ENCODE measurements at regions not wholly inside any gene's neighbourhood (a gene's known extent, or its start where the extent isn't known, plus 50 kb on each side); places are given as distances from the start of the nearest gene placed in this dataset.

DNA sequence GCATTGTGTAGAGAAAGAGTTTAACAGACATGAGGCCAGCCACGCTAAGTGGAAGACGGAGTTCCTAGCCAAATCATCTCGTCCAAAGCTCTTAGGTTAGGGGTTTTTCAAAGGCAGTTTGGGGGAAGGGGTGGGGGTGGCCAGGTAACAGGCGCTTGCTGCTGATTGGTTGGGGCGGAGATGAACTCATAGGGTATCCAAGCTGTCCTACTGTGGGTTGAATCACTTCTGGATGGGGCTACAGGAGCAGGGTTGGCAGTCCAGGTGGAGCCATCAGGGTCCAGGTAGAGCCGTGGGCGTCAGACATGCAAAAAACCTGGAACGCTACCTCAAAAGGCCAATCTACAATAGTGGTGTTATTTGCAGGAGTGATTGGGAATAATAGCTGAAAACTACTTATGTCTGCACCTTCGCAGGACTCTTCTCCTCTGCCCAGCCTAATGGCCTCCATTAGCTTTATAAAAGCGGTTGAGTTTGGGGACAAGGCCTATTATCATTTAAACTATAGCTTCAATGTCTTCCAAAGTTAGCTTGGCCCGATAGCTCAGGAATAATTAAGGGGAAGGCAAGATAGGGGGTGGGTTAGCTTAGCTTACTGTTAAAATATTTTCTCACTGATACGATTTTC, 579.6 kb downstream of the NLGN4X start:
- Histone ChIP-seq H3K27ac (ENCODE audit: low read length) (no peak overlapping the region), H3K4me3 (ENCODE audit: low read length) (no peak overlapping the region), H3K4me1 (ENCODE audit: control insufficient read depth, insufficient read depth, low read length) (no peaks in the 10 kb centered on the region), H3K36me3 (ENCODE audit: control insufficient read depth, insufficient read depth, low read length) (no peaks in the 10 kb centered on the region), H3K9me3 (ENCODE audit: control insufficient read depth, low read depth, low read length) (no peaks in the 10 kb centered on the region), H3K27me3 (ENCODE audit: control insufficient read depth, insufficient read depth, low read length) (no peaks in the 10 kb centered on the region)
- WGBS (ENCODE audit: insufficient coverage, low lambda C conversion rate) = no CpG with 5 or more reads among the region's 12 CpGs
- DNase-seq = no peak

DNA sequence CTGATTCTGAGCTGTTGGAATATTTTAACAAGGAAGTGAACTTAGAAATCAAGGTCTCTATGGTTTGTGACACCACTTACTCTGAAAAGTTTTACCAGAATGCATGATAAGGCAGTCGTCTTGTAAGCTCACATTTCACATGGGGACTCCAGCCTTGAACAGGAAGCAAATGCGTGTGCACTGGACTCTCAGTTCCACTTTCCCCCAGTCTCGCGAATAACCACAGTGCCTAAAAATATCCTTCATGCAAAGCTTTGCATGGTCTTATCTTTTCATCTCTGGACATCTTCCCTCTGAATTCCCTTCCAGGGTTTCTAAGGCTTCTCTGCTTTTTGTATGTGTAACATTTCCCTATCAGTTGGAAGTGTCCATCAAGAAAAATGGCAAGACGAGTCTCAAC, 581.8 kb downstream of the NLGN4X start:
- WGBS (ENCODE audit: insufficient coverage, low lambda C conversion rate) = 0% methylated on average over 1 of the region's 5 CpGs
- no peak for DNase-seq
- no peaks in the 10 kb centered on the region for H3K36me3 ChIP-seq (ENCODE audit: control insufficient read depth, insufficient read depth, low read length)
- H3K27ac ChIP-seq (ENCODE audit: low read length) = no peak overlapping the region
- H3K4me3 ChIP-seq (ENCODE audit: low read length) = no peak overlapping the region
- no peaks in the 10 kb centered on the region for H3K4me1 ChIP-seq (ENCODE audit: control insufficient read depth, insufficient read depth, low read length)
- H3K27me3 ChIP-seq (ENCODE audit: control insufficient read depth, insufficient read depth, low read length) = no peaks in the 10 kb centered on the region
- no peaks in the 10 kb centered on the region for H3K9me3 ChIP-seq (ENCODE audit: control insufficient read depth, low read depth, low read length)

DNA sequence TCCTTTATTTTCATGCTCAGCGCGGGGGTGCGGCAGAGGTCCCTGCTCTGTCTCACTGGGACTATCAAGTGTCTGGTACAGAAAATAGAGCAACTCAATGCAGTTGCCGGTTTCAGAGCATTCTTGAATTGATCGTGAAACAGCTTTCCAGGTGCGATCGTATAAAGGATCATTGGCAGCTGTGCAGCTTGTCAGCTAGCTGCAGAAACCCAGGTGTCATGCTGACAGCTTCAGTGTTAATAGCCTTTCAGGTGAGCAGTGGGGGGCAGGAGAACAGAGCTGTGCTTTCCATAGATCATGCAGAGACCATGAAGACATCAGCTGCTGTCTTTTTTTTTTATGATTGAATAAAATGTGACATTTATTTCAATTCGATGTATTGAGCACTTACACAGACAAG, 583.9 kb downstream of the NLGN4X start:
- DNase-seq = no peak
- no CpG with 5 or more reads among the region's 8 CpGs for WGBS (ENCODE audit: insufficient coverage, low lambda C conversion rate)
- H3K4me1 ChIP-seq (ENCODE audit: control insufficient read depth, insufficient read depth, low read length) = no peaks in the 10 kb centered on the region
- H3K4me3 ChIP-seq (ENCODE audit: low read length) = no peak overlapping the region
- H3K36me3 ChIP-seq (ENCODE audit: control insufficient read depth, insufficient read depth, low read length) = no peaks in the 10 kb centered on the region
- no peaks in the 10 kb centered on the region for H3K27me3 ChIP-seq (ENCODE audit: control insufficient read depth, insufficient read depth, low read length)
- no peaks in the 10 kb centered on the region for H3K9me3 ChIP-seq (ENCODE audit: control insufficient read depth, low read depth, low read length)
- no peak overlapping the region for H3K27ac ChIP-seq (ENCODE audit: low read length)

DNA sequence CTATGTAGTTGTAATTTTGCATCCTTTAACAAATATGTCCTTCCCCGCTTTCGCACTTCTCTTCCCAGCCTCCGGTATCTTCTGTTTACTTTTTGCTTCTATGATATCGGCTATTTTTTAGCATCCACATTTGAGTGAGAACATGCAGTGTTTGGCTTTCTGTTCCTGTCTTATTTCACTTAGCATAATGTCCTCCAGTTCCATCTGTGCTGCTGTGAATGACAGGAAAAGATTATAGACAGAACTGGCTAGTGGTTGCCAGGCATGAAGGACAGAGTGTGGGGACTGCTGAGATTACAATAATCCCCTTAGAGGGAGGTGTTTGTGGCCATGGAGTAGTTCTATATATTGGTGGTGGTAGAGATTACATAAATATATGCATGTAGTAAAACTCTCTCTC, 588.6 kb downstream of the NLGN4X start:
- Histone ChIP-seq H3K4me1 (ENCODE audit: control insufficient read depth, insufficient read depth, low read length) (no peaks in the 10 kb centered on the region), H3K27ac (ENCODE audit: low read length) (no peak overlapping the region), H3K9me3 (ENCODE audit: control insufficient read depth, low read depth, low read length) (no peaks in the 10 kb centered on the region), H3K36me3 (ENCODE audit: control insufficient read depth, insufficient read depth, low read length) (no peaks in the 10 kb centered on the region), H3K4me3 (ENCODE audit: low read length) (no peak overlapping the region), H3K27me3 (ENCODE audit: control insufficient read depth, insufficient read depth, low read length) (no peaks in the 10 kb centered on the region)
- WGBS (ENCODE audit: insufficient coverage, low lambda C conversion rate) = 100% methylated on average over 1 of the region's 4 CpGs
- no peak for DNase-seq

DNA sequence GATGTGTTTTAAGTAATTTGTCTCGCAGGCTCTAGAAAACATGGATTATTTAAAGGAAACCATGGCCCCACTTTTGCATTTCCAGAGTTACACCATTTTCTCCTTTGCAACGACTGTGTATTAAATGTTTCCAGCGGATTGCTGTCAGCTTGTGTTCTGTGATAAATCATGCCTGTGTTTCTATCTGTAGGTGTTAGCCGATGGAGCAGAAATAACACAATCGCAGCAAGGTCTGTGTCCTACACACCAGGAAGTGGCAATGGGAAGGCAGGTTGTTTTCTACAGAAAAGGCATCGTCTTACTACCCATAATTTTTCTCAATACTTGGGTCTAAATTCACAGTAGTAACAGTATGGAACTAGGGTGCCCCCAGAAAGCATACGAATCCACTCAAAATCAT, 590.1 kb downstream of the NLGN4X start:
- H3K27me3 ChIP-seq (ENCODE audit: control insufficient read depth, insufficient read depth, low read length) = no peaks in the 10 kb centered on the region
- no peak for DNase-seq
- WGBS (ENCODE audit: insufficient coverage, low lambda C conversion rate) = 100% methylated on average over 1 of the region's 7 CpGs
- H3K4me3 ChIP-seq (ENCODE audit: low read length) = no peak overlapping the region
- no peaks in the 10 kb centered on the region for H3K36me3 ChIP-seq (ENCODE audit: control insufficient read depth, insufficient read depth, low read length)
- no peaks in the 10 kb centered on the region for H3K4me1 ChIP-seq (ENCODE audit: control insufficient read depth, insufficient read depth, low read length)
- no peak overlapping the region for H3K27ac ChIP-seq (ENCODE audit: low read length)
- H3K9me3 ChIP-seq (ENCODE audit: control insufficient read depth, low read depth, low read length) = no peaks in the 10 kb centered on the region

DNA sequence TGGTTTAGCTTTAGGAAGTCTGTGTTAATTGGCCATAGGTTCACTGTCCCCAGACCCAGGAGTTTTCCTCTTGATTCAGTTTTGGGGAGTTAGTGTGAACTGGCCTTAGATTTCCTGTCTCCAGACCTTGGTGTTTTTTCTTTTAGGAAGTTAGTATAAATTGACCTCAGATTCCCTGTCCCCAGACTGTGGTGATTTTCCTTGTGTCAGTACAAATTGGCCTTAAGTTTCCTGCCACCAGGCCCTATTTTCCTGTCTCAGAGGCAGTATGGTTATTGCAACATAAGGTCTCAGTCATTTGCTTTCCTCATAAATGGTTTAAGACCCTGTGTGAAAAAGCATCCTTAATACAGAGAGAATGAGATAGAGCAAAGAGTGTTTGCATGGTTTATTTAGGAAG, 595.8 kb downstream of the NLGN4X start:
- DNase-seq = no peak
- H3K36me3 ChIP-seq (ENCODE audit: control insufficient read depth, insufficient read depth, low read length) = no peaks in the 10 kb centered on the region

DNA sequence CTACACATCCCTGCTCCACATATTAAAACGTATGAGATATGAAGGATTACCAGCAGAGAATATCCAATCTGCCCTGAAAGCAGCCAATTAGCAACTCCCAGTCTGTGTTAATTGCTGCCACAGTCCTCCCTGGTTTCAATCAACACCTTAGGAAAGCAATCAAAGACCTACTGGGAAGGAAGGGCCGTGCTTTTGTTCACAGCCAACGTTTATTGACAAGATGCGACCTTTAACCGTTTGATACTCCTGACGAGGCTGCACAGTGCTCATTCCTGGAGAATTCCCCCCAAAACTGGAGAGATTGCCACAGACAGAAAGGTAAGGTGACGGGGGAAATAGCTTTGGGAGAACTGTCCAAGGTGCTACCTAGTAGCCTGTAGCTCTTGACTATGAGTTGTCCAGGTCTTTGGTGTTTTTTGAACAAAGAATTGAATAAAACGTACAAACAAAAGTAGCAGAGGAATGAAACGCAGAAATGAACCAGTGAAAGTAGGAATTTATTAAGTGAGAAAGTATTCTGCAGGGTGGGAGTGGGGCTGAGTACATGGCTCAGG, 596.5 kb downstream of the NLGN4X start:
- H3K4me3 ChIP-seq (ENCODE audit: low read length) = no peak overlapping the region
- DNase-seq = no peak
- WGBS (ENCODE audit: insufficient coverage, low lambda C conversion rate) = no CpG with 5 or more reads among the region's 9 CpGs
- no peaks in the 10 kb centered on the region for H3K9me3 ChIP-seq (ENCODE audit: control insufficient read depth, low read depth, low read length)
- H3K27me3 ChIP-seq (ENCODE audit: control insufficient read depth, insufficient read depth, low read length) = no peaks in the 10 kb centered on the region
- H3K36me3 ChIP-seq (ENCODE audit: control insufficient read depth, insufficient read depth, low read length) = no peaks in the 10 kb centered on the region
- no peak overlapping the region for H3K27ac ChIP-seq (ENCODE audit: low read length)
- no peaks in the 10 kb centered on the region for H3K4me1 ChIP-seq (ENCODE audit: control insufficient read depth, insufficient read depth, low read length)

More for the DNA sequence above, 595.8 kb downstream of the NLGN4X start:
- H3K4me3 ChIP-seq (ENCODE audit: low read length) = no peak overlapping the region
- no peaks in the 10 kb centered on the region for H3K4me1 ChIP-seq (ENCODE audit: control insufficient read depth, insufficient read depth, low read length)
- H3K27ac ChIP-seq (ENCODE audit: low read length) = no peak overlapping the region
- no peaks in the 10 kb centered on the region for H3K9me3 ChIP-seq (ENCODE audit: control insufficient read depth, low read depth, low read length)
- no peaks in the 10 kb centered on the region for H3K27me3 ChIP-seq (ENCODE audit: control insufficient read depth, insufficient read depth, low read length)

DNA sequence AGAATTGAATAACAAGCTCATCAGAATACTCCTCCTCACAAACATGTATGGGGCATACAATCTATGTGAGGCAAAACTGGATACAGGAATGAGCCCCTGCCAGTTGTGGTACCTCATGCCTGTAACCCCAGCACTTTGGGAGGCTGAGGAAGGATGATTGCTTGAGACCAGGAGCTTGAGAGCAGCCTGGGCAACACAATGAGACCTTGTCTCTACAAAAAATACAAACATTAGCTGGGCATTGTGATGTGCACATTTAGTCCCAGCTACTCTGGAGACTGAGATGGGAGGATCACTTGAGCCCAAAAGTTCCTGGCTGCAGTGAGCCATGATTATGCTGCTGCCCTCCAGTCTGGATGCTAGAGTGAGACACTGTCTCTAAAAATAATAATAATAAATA, 611.0 kb downstream of the NLGN4X start:
- Histone ChIP-seq H3K36me3 (ENCODE audit: control insufficient read depth, insufficient read depth, low read length) (no peaks in the 10 kb centered on the region), H3K27me3 (ENCODE audit: control insufficient read depth, insufficient read depth, low read length) (no peaks in the 10 kb centered on the region), H3K27ac (ENCODE audit: low read length) (no peak overlapping the region), H3K4me3 (ENCODE audit: low read length) (no peak overlapping the region), H3K4me1 (ENCODE audit: control insufficient read depth, insufficient read depth, low read length) (no peaks in the 10 kb centered on the region), H3K9me3 (ENCODE audit: control insufficient read depth, low read depth, low read length) (no peaks in the 10 kb centered on the region)
- DNase-seq = no peak

DNA sequence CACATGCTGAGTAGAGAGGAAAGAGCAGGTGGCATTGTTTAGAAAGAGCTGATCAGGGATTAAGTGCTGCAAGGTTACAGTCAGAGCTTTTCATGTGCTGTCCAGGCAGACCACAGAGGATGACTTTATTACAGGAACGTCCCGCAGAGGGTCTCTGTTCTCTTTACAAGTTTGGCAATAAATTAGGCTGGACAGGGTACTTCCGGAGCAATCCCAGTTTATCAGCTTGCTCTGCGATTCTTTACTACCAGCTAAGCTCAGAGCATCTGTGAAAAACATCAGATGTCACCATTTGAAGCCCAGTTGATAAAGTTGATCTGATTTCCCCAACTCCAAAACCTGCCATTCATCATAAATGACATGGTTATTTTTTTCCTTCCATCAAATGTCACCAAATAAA, 633.1 kb downstream of the NLGN4X start:
- Histone ChIP-seq H3K27me3 (ENCODE audit: control insufficient read depth, insufficient read depth, low read length) (no peaks in the 10 kb centered on the region), H3K4me1 (ENCODE audit: control insufficient read depth, insufficient read depth, low read length) (no peaks in the 10 kb centered on the region), H3K36me3 (ENCODE audit: control insufficient read depth, insufficient read depth, low read length) (no peaks in the 10 kb centered on the region), H3K4me3 (ENCODE audit: low read length) (no peak overlapping the region), H3K9me3 (ENCODE audit: control insufficient read depth, low read depth, low read length) (no peaks in the 10 kb centered on the region), H3K27ac (ENCODE audit: low read length) (no peak overlapping the region)
- DNase-seq = no peak
- WGBS (ENCODE audit: insufficient coverage, low lambda C conversion rate) = no CpG with 5 or more reads among the region's 4 CpGs

DNA sequence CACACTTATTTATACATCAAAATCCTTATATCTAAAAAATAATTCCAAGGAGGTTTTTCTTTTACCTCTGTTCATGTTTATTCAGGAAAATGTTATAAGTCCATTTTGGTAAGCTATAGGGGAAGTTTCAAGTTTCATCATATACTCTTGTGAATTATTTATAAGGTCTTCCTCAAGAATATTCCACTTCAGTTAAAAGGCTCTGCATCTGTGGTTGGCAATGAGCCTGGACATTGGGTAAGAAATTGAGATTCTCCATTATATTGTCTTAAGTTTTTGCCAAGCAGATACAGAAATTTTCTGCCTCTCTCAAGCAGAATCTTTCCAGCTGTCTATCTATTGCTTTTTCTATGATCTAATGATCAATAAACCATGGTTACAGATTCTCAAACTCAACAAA, 641.9 kb downstream of the NLGN4X start:
- Histone ChIP-seq H3K27me3 (ENCODE audit: control insufficient read depth, insufficient read depth, low read length) (no peaks in the 10 kb centered on the region), H3K4me3 (ENCODE audit: low read length) (no peak overlapping the region), H3K36me3 (ENCODE audit: control insufficient read depth, insufficient read depth, low read length) (no peaks in the 10 kb centered on the region), H3K27ac (ENCODE audit: low read length) (no peak overlapping the region), H3K9me3 (ENCODE audit: control insufficient read depth, low read depth, low read length) (no peaks in the 10 kb centered on the region), H3K4me1 (ENCODE audit: control insufficient read depth, insufficient read depth, low read length) (no peaks in the 10 kb centered on the region)
- no peak for DNase-seq

DNA sequence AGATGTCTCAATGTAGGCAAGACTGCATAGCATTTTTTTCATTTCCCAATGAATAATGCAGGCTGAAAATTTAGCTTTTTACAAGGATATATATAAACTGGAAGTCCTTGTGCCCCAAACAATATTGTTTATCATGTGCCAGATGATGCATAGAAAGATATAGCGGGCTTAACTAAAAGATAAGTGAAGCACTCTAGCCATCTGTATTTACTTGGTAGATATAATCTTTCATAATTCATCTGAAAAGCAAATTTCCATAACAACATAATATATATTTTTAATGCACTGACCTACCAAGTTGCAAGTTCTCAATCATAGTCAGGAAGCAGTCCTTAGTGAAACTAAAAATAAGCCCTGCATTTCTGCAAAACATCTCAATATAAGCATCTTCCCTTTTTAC, 653.3 kb downstream of the NLGN4X start:
- H3K27ac ChIP-seq (ENCODE audit: low read length) = no peak overlapping the region
- no peak for DNase-seq
- no peaks in the 10 kb centered on the region for H3K9me3 ChIP-seq (ENCODE audit: control insufficient read depth, low read depth, low read length)
- no peaks in the 10 kb centered on the region for H3K4me1 ChIP-seq (ENCODE audit: control insufficient read depth, insufficient read depth, low read length)
- no peaks in the 10 kb centered on the region for H3K27me3 ChIP-seq (ENCODE audit: control insufficient read depth, insufficient read depth, low read length)
- no peaks in the 10 kb centered on the region for H3K36me3 ChIP-seq (ENCODE audit: control insufficient read depth, insufficient read depth, low read length)
- H3K4me3 ChIP-seq (ENCODE audit: low read length) = no peak overlapping the region
- WGBS (ENCODE audit: insufficient coverage, low lambda C conversion rate) = no CpG with 5 or more reads among the region's 1 CpG

Data from large intestine (tissue), 3 donors.